Stimulated activated CD4-positive, alpha-beta T cell treated with anti-CD3 and anti-CD28 coated beads, Interleukin-1b, Interleukin-23, amount 100 ng/mL, for 4 hours (primary cell): ENCODE measurements at regions not wholly inside any gene's neighbourhood (a gene's known extent, or its start where the extent isn't known, plus 50 kb on each side); places are given as distances from the start of the nearest gene placed in this dataset.
"Not testable (repeated sequence)": the region's sequence is repeated elsewhere in the genome, so short reads cannot be mapped to it uniquely, and the experiment has no call there.

Experiments
- DNase-seq, 2 donors: peaks; one replicate each; pipeline ENCODE4 v3.0.0-alpha.2; 2020; ENCODE audit warnings: low read depth in 2 of 2

GRCh38 chr12:84397263-84397662 lies 515.3 kb downstream of the SLC6A15 start:
- DNase-seq, result no peak

- not testable (repeated sequence) for DNase-seq
Observed at GRCh38 chr12:84391176-84391575, 521.4 kb downstream of the SLC6A15 start.

- DNase-seq, result no peak
Observed at GRCh38 chr12:84384384-84384783, 528.2 kb downstream of the SLC6A15 start.

- not testable (repeated sequence) for DNase-seq
Observed at GRCh38 chr12:84382486-84382885, 530.1 kb downstream of the SLC6A15 start.

- DNase-seq, result no peak
Observed at GRCh38 chr12:84376320-84376719, 536.3 kb downstream of the SLC6A15 start.

- no peak for DNase-seq
Observed at GRCh38 chr12:84375449-84376170, 537.0 kb downstream of the SLC6A15 start.

- DNase-seq, result no peak
Observed at GRCh38 chr12:84362552-84362897, 550.1 kb downstream of the SLC6A15 start.

- DNase-seq, result no peak
Observed at GRCh38 chr12:84361651-84362551, 550.7 kb downstream of the SLC6A15 start.

GRCh38 chr12:84357314-84357713 lies 555.3 kb downstream of the SLC6A15 start:
- DNase-seq, result no peak

- no peak for DNase-seq
Observed at GRCh38 chr12:84356224-84356623, 556.4 kb downstream of the SLC6A15 start.

- no peak for DNase-seq
Observed at GRCh38 chr12:84355561-84355960, 557.0 kb downstream of the SLC6A15 start.

GRCh38 chr12:84348582-84348981 lies 564.0 kb downstream of the SLC6A15 start:
- no peak for DNase-seq

GRCh38 chr12:84341467-84342193 lies 571.0 kb downstream of the SLC6A15 start:
- no peak for DNase-seq

- DNase-seq, result no peak
Observed at GRCh38 chr12:84336231-84336630, 576.4 kb downstream of the SLC6A15 start.

GRCh38 chr12:84329938-84330337 lies 582.7 kb downstream of the SLC6A15 start:
- DNase-seq, result no peak

GRCh38 chr12:84315926-84316325 lies 596.7 kb downstream of the SLC6A15 start:
- no peak for DNase-seq

GRCh38 chr12:84313323-84313675 lies 599.3 kb downstream of the SLC6A15 start:
- DNase-seq, result no peak

- no peak for DNase-seq
Observed at GRCh38 chr12:84308211-84308610, 604.4 kb downstream of the SLC6A15 start.

GRCh38 chr12:84305144-84305543 lies 607.5 kb downstream of the SLC6A15 start:
- no peak for DNase-seq

- DNase-seq, result no peak
Observed at GRCh38 chr12:84294246-84294645, 618.4 kb downstream of the SLC6A15 start.

- DNase-seq, result no peak
Observed at GRCh38 chr12:84290168-84290567, 622.4 kb downstream of the SLC6A15 start.

GRCh38 chr12:84277986-84278385 lies 634.6 kb downstream of the SLC6A15 start:
- no peak for DNase-seq
